Stimulated activated effector memory CD8-positive, alpha-beta T cell treated with anti-CD3 and anti-CD28 coated beads, Interleukin-12 subunit alpha, Interleukin-12 subunit beta, amount 100 ng/mL, for 72 hours (primary cell): ENCODE measurements at regions not wholly inside any gene's neighbourhood (a gene's known extent, or its start where the extent isn't known, plus 50 kb on each side); places are given as distances from the start of the nearest gene placed in this dataset.
"Not testable (repeated sequence)": the region's sequence is repeated elsewhere in the genome, so short reads cannot be mapped to it uniquely, and the experiment has no call there.

Experiments
- ATAC-seq: fragments of 150-1000 bp; cut with Tn5 transposase; 2 replicates; pipeline ENCODE4 v1.10.0; 2021
- DNase-seq, 2 donors: peaks; one replicate each; pipeline ENCODE4 v3.0.0; 2021 to 2022; ENCODE audit warnings: low spot score in 2 of 2
- H3K27ac Mint-ChIP-seq: one replicate; pipeline ENCODE4 v1.8.0; 2022; ENCODE audit warnings: mild to moderate bottlenecking, mixed read lengths
- H3K36me3 Mint-ChIP-seq: one replicate; pipeline ENCODE4 v1.8.0; 2022; ENCODE audit warnings: mild to moderate bottlenecking, mixed read lengths
- H3K4me1 Mint-ChIP-seq: one replicate; pipeline ENCODE4 v1.8.0; 2022; ENCODE audit warnings: mixed read lengths
- H3K4me3 Mint-ChIP-seq: one replicate; pipeline ENCODE4 v1.8.0; 2022; ENCODE audit warnings: mild to moderate bottlenecking, mixed read lengths
- H3K9me3 Mint-ChIP-seq: one replicate; pipeline ENCODE4 v1.8.0; 2022; ENCODE audit warnings: mixed read lengths

DNA sequence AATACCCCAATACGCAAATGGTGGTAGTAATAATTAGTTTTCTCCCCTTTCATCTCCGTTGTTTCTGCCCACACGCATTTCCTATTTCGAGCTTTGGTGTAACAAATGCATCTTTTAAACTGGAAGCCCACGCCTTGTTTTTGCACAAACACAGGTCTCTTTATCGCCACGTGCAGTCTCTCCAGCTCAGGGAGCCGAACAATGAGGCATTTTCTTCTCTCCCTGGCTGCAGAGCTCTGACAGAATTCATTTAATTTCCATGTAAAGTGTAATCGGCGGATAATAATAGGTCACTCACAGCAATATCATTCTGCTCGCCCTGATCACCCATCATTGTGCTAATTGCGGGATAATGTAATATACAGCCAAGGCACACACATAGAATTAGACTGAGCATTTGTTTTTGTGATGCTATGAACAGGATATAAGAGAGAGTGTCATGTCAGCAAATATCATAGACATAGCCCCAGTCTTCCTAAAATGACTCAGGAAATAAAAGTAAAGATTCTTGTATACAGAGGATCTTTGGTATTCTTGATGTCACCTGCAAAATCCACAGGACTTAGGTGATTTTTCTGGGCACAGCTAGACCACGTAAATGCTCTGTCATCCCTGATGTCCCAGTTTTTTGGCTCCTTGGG, 452.6 kb upstream of the CDH11 start:
- DNase-seq: no peak
- H3K4me3 Mint-ChIP-seq: no peak overlapping the region
- no peak overlapping the region for H3K27ac Mint-ChIP-seq
- H3K4me1 Mint-ChIP-seq: no peaks in the 10 kb centered on the region
- no peaks in the 10 kb centered on the region for H3K36me3 Mint-ChIP-seq
- ATAC-seq: no peak
- peaks cover 18% of the 10 kb centered on the region for H3K9me3 Mint-ChIP-seq

DNA sequence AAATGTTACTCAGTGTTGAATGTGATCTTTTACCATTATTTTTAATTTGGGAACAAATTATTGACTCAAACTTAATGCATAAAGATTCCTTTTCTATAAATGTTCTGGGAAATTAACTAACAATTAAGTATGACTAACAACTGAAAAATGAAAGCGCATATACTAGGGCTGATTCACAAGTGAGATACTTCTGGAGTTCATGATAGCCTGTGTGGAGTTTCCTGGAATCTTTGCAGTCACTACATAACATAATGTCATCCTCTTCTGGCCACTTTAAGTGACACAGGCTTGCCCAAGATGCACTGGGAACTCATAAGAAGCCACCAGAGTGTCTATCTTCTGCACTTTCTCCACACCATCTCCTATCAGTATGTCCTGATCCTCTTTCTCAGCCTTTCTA, 450.3 kb upstream of the CDH11 start:
- no peak for ATAC-seq
- no peaks in the 10 kb centered on the region for H3K36me3 Mint-ChIP-seq
- no peak for DNase-seq
- no peaks in the 10 kb centered on the region for H3K4me1 Mint-ChIP-seq
- no peak overlapping the region for H3K4me3 Mint-ChIP-seq
- no peak overlapping the region for H3K27ac Mint-ChIP-seq
- peaks cover 17% of the 10 kb centered on the region for H3K9me3 Mint-ChIP-seq

DNA sequence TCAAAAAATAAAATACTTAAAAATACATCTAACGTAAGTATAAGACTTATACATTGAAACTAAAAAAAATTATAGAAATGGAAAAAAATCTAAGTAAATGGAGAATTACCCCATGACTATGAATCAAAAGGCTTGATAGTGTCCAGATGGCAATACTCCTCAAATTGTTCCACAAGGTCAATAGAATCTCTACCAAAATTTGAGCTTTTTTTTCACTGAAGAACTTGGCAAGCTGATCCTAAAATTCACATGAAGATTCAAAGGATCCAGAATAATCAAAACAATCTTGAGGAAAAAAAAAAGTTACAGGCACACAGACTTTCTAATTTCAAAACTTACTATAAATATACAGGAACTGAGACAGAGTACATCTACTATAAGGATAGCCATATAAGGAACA, 448.4 kb upstream of the CDH11 start:
- H3K9me3 Mint-ChIP-seq: peaks cover 11% of the 10 kb centered on the region
- no peak overlapping the region for H3K27ac Mint-ChIP-seq
- ATAC-seq (no peak), DNase-seq (no peak)
- H3K36me3 Mint-ChIP-seq: no peaks in the 10 kb centered on the region
- no peaks in the 10 kb centered on the region for H3K4me1 Mint-ChIP-seq
- no peak overlapping the region for H3K4me3 Mint-ChIP-seq

DNA sequence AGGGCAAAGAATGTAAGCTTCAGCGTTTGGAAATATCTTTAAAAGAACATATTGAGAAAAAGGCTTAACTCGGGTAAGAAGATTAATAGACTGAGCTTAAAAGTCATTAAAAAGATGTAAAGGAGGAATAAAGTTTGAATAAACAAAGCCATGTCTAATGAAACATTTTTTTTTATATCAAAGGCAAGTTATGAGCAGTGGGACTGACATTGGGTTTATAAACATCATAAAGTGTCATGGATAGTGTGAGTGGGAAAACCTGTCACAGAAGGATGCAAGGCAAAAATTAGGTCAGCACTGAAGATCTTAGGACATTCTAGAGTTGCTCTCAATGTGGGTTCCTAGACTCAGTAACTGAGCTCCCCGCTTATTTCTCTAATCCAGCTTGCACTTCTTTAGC, 438.0 kb upstream of the CDH11 start:
- H3K4me3 Mint-ChIP-seq: no peak overlapping the region
- no peak overlapping the region for H3K27ac Mint-ChIP-seq
- no peak for ATAC-seq
- DNase-seq: no peak
- H3K36me3 Mint-ChIP-seq: no peaks in the 10 kb centered on the region
- no peaks in the 10 kb centered on the region for H3K4me1 Mint-ChIP-seq
- peaks cover 17% of the 10 kb centered on the region for H3K9me3 Mint-ChIP-seq

DNA sequence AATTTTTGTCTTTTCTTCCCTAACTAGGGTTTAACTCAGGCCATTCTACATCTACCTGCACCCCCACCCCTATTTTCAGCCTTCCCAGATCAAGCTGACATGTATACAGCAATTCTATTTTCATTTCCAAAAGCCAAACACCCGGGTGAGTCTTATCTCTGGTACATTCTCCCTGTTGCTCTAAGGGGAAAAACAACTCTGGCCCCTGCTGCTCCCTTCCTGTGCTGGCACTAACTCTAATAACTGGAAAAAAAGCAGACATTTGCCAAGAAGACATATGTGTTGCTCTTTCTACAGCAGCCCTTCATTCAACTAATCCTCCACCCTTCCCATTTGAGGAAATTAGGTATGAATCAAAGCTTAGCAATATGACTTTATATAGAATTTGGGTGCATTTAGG, 427.8 kb upstream of the CDH11 start:
- H3K27ac Mint-ChIP-seq, H3K4me3 Mint-ChIP-seq, H3K4me1 Mint-ChIP-seq, ATAC-seq, H3K36me3 Mint-ChIP-seq, DNase-seq, H3K9me3 Mint-ChIP-seq: not testable (repeated sequence)

DNA sequence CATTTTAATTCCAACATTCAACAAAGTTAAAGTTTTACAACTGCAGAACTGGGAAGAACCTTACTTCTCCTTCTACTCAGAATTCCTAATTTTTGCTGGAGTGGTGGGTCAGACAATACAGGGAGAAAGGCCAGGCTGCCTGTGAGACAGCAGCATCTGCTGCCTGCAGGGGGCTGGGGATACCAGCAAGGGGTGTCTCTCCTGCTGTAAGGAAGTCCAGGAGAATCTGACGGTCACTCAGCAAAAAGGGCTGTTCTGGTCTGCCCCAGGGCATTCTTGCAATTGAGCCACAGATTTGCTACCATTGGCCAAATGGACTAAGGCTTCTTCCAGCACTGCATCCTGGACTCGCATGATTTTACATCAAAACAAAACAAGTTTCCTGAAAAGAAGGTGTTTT, 426.6 kb upstream of the CDH11 start:
- Mint-ChIP-seq H3K36me3 (no peaks in the 10 kb centered on the region), H3K4me1 (no peaks in the 10 kb centered on the region), H3K27ac (no peak overlapping the region), H3K9me3 (peaks cover 12% of the 10 kb centered on the region), H3K4me3 (no peak overlapping the region)
- no peak for ATAC-seq
- no peak for DNase-seq

DNA sequence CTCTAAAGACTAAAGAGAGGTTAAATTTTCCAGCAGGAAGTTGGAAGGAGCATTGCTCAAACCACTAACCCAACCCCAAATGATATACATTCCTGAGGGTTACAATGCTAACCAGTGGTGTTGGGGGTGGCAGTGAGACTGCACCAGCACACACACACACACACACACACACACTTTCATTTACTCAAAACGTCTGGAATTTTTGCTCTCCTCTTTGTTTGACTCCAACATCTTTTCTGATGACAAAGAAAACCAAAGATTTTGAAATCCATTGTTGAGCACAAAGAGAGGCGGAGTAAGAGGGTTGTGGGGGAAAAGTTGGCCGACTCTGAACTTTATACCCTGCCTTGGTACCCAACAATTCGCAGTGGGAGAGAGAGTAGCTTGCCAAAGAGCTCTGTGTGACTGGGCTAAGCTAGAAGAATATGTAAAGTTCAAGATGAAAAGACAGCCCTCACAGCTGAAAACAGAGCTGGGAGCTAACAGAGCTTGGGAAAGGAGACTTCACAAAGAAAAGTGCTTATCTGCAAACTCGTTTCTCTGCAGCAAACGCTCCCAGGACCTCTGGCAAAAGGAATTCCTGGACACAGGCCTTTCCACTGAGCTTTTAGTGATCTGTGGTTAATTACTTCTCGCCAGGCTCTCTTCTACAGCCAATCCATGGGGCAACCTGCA, 426.0 kb upstream of the CDH11 start:
- ATAC-seq (no peak), DNase-seq (no peak)
- no peaks in the 10 kb centered on the region for H3K36me3 Mint-ChIP-seq
- no peak overlapping the region for H3K27ac Mint-ChIP-seq
- H3K4me1 Mint-ChIP-seq: no peaks in the 10 kb centered on the region
- no peak overlapping the region for H3K4me3 Mint-ChIP-seq
- H3K9me3 Mint-ChIP-seq: peaks cover 8% of the 10 kb centered on the region

DNA sequence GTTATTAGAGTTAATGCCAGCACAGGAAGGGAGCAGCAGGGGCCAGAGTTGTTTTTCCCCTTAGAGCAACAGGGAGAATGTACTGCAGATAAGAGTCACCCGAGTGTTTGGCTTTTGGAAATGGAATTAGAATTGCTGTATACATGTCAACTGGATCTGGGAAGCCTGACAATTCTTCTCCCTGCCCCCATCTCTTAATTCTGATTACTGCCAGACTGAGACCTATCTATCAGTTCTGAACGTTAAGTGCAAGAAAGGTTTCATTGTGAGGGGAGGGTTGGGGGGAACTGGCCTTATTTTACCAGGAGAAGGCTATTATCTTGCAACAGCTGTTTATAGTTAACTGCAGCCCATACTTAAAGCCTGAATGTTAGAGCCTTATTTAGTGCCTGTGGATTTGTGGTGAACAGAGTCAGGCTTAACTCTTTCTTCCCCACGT, 424.5 kb upstream of the CDH11 start:
- Mint-ChIP-seq H3K36me3 (no peaks in the 10 kb centered on the region), H3K9me3 (peaks cover 13% of the 10 kb centered on the region), H3K4me1 (no peaks in the 10 kb centered on the region), H3K4me3 (no peak overlapping the region), H3K27ac (no peak overlapping the region)
- DNase-seq (no peak), ATAC-seq (no peak)

DNA sequence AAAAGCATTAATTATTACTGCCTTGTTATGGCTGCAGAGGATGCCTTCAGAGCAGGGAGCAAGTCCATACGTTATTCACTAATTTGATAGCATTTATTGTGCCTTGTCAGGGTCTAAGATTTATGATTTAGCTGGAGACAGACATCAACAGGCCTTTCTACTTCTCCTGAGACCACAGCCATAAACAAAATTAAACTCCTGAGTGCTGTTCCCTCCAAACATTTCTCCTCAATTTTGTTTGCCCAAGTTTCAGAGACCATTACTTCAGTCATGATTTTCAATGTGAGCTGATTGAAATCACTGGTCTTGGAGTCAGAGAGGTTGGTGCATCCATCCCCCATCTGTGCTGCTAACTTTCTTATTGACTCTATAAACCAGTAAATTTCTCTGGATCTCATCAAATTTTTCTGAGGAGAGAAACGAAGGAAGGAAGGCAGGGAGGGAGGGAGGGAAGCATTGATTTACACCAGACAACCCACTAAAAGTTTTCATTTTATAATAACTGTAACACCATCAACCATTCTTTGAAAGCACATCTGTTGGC, 423.6 kb upstream of the CDH11 start:
- no peak for DNase-seq
- Mint-ChIP-seq H3K27ac (no peak overlapping the region), H3K36me3 (no peaks in the 10 kb centered on the region), H3K4me3 (no peak overlapping the region), H3K4me1 (no peaks in the 10 kb centered on the region), H3K9me3 (peaks cover 12% of the 10 kb centered on the region)
- no peak for ATAC-seq

DNA sequence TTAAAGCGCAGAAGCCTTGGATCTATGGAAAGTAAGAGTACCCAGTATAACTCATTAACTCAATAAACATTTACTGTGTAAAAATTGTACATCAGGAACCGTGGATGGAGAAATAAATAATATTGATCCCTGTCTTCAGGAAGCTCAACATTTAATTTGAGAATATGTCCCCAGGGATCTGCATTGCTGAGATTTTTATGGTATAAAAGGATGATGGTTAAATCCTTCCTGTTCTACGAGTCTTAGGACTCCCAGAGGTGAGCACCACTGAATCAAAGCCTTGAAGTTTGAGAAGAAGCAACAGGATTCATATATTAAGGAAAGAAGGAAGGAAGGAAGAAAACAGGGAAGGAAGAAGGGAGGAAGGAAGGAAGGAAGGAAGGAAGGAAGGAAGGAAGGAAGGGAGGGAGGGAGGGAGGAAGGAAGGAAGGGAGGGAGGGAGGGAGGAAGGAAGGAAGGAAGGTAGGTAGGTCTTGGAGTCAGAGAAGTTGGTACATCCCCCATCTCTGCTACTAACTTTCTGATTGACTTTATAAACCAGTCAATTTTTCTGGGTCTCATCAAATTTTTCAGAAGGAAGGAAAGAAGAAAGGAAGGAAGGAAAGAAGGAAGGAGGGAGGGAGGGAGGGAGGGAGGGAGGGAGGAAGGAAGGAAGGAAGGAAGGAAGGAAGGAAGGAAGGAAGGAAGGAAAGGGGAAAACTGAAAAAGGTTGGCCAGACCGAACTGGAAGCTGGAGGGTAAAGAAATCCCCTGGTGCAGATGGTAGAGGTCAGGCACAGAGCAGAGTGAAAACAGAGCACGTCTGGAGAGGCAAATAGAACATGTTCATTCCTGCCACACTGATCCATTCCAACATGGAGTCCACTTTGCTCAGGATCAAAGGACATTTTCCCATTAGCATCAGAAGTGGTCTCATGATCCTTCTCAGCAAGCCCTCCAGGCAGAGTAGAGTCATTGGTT, 422.2 kb upstream of the CDH11 start:
- peaks cover 11% of the 10 kb centered on the region for H3K9me3 Mint-ChIP-seq
- H3K27ac Mint-ChIP-seq: no peak overlapping the region
- ATAC-seq (no peak), DNase-seq (no peak)
- no peak overlapping the region for H3K4me3 Mint-ChIP-seq
- no peaks in the 10 kb centered on the region for H3K36me3 Mint-ChIP-seq
- no peaks in the 10 kb centered on the region for H3K4me1 Mint-ChIP-seq

DNA sequence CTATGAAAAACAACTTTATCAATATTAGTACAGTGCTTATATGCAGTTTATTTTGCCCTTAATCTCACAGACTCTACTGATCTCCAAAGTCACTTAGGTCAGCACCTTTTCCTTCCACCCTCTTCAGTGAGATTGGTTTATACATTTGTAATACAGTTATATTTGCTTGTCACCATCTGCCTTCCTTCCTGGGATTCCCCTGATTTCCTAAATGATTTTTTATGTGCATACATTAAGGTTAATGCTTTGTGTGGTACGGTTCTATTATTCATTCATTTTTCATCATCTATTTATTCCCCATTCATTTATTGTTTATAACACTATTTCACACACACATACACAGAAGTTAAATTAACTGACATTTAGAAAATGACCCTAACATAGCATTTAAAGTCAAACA, 419.8 kb upstream of the CDH11 start:
- H3K4me1 Mint-ChIP-seq: peaks cover 7% of the 10 kb centered on the region

DNA sequence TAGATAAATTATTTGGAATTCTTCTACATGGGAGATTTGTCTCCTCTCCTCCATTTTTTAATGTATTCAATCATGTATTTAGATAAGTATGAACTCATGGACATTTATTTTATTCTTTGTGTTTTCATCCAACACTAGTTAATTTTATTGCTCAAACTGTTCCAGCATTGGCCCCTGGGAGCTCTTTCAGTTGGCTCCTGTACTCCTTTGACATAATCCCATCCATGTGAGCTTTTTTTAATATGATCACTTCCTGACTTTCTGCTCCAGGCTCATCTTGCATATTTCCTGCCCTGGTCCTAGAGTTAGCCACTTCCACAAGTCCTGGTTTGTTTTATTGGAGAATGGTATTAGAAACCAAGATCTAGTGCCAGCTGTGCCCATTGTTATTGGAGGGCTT, 419.0 kb upstream of the CDH11 start:
- DNase-seq: no peak
- Mint-ChIP-seq H3K4me1 (peaks cover 7% of the 10 kb centered on the region), H3K4me3 (no peak overlapping the region), H3K27ac (no peak overlapping the region), H3K9me3 (peaks cover 16% of the 10 kb centered on the region), H3K36me3 (no peaks in the 10 kb centered on the region)
- no peak for ATAC-seq

More for the DNA sequence above, 419.8 kb upstream of the CDH11 start:
- no peak overlapping the region for H3K27ac Mint-ChIP-seq
- no peak overlapping the region for H3K4me3 Mint-ChIP-seq
- DNase-seq (no peak), ATAC-seq (no peak)
- peaks cover 13% of the 10 kb centered on the region for H3K9me3 Mint-ChIP-seq
- H3K36me3 Mint-ChIP-seq: no peaks in the 10 kb centered on the region

DNA sequence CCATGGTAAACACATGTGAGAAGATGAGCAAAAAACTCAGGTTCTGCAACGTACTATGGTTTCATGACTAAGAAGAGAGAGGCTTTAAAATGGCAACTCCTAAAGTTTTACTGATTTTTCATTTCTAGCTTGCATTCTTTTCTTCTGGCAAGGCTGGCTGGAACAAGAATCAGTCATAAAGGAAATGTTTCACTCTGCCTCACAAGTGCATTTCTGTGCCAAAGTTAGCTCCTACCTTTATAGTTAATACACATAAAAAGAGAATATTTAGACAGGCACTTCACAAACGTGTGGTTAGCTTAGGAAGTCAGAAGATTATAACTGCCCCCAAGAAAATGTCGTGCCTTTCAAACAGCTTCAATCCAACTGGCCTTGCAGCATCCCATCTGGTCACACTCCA, 417.1 kb upstream of the CDH11 start:
- DNase-seq (no peak), ATAC-seq (no peak)
- H3K9me3 Mint-ChIP-seq: peaks cover 19% of the 10 kb centered on the region
- H3K36me3 Mint-ChIP-seq: no peaks in the 10 kb centered on the region
- peaks cover 7% of the 10 kb centered on the region for H3K4me1 Mint-ChIP-seq
- peak overlapping the region; percentile 5 for H3K4me3 Mint-ChIP-seq
- no peak overlapping the region for H3K27ac Mint-ChIP-seq

DNA sequence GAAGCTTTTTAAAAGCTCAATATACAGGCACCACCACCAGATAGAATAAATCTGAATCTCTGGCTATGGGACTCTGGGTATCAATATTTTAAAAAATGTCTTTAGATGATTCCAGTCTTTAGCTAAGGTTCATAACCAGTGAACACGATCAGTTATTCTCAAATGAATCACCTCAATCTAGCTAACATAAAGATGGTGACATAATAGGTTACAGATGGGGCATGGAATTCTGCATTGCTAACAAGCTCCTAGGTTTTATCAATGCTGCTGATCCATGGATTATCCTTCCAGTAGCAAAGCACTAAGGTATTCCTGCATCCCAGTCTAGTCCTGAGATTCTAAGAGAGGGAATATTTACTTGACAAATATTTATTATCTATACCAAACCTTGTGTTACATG, 415.5 kb upstream of the CDH11 start:
- Mint-ChIP-seq H3K36me3 (no peaks in the 10 kb centered on the region), H3K27ac (no peak overlapping the region), H3K9me3 (peaks cover 16% of the 10 kb centered on the region), H3K4me3 (no peak overlapping the region), H3K4me1 (peaks cover 7% of the 10 kb centered on the region)
- ATAC-seq (no peak), DNase-seq (no peak)

DNA sequence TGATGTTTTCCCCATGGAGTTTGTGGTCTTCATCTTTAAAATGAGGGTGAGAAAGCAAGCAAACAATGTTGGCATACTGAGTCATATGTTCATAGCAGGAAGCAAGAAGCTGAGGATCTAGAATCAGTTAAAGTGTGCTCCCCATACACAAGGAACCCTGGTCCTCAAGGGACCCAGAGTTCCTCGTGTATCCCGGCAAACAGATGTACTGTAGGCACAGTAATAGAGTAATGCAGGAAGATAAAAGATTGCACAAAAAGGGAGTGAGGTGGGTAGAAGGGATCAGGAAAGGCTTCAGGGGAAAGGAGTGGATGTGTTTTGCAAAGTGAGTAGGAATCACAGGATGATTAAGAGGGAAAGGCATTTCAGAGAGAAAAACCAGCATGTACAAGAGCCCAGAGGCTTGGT, 412.3 kb upstream of the CDH11 start:
- DNase-seq (no peak), ATAC-seq (no peak)
- Mint-ChIP-seq H3K27ac (no peak overlapping the region), H3K9me3 (peaks cover 18% of the 10 kb centered on the region), H3K36me3 (no peaks in the 10 kb centered on the region), H3K4me1 (peaks cover 7% of the 10 kb centered on the region), H3K4me3 (no peak overlapping the region)
